SK-N-MC (cell line): ENCODE measurements at regions not wholly inside any gene's neighbourhood (a gene's known extent, or its start where the extent isn't known, plus 50 kb on each side); places are given as distances from the start of the nearest gene placed in this dataset.

ENCODE experiments used
- DNase-seq: peaks from one replicate; pipeline ENCODE4 v3.0.0-alpha.2; 2011; ENCODE audit warnings: low read depth, low spot score
- H3K27ac ChIP-seq: fragments of 200-600 bp; sonication (generic); 2 replicates; pipeline ENCODE4 v1.5.1; 2016; ENCODE audit warnings: mixed run types
- H3K36me3 ChIP-seq: fragments of 200-600 bp; sonication (generic); 2 replicates; pipeline ENCODE4 v1.6.1; 2017; ENCODE audit warnings: antibody characterized with exemption, low read length, mixed read lengths; ENCODE audit not compliant: insufficient read depth
- H3K4me3 ChIP-seq: fragments of 200-600 bp; sonication (generic); 2 replicates; pipeline ENCODE4 v1.5.1; 2016
- H3K9ac ChIP-seq: fragments of 200-600 bp; sonication (generic); 2 replicates; pipeline ENCODE4 v1.8.0; 2017; ENCODE audit warnings: mixed run types, mixed read lengths; ENCODE audit not compliant: insufficient read length
- H3K9me3 ChIP-seq: fragments of 200-600 bp; sonication (generic); 2 replicates; pipeline ENCODE4 v1.6.1; 2017; ENCODE audit warnings: low read depth, mild to moderate bottlenecking, antibody characterized with exemption, low read length, moderate library complexity, mixed read lengths
- EZH2 ChIP-seq: fragments of 200-600 bp; sonication (generic); IDR thresholded peaks from one replicate; pipeline ENCODE4 v1.6.1; 2017; ENCODE audit warnings: antibody characterized with exemption
- FOXP2 ChIP-seq: optimal IDR thresholded peaks from 2 replicates; pipeline ENCODE3; 2011; ENCODE audit warnings: mild to moderate bottlenecking, moderate library complexity; ENCODE audit not compliant: insufficient read depth; ENCODE audit errors: extremely low read length, control extremely low read depth
- POLR2AphosphoS5 ChIP-seq: IDR thresholded peaks from 2 replicates; pipeline ENCODE4 v1.6.1; 2012; ENCODE audit warnings: mild to moderate bottlenecking, low read depth, low read length, borderline replicate concordance

DNA sequence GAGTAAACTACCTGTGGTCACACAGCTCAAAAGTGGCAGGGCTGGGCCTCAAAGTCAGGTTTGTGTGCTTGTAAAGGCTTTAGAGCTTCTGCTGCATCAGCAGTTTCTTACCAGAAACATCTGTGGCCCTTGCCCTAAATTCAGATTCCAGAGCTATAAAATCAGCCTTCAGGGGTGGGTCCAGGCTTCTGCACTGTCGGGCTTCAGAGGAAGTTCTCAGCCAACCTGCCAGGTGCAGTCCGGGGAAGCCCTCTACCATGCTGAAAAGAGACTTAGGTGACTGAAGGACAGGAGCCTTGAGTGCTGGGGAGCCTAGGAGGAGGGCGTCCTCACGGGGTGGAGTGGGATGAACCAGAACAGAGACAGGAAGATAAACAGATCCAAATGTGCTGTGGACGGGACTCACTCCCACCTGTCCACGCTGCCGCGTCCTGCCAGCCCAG, 69.9 kb upstream of the HS6ST1 start:
- Histone ChIP-seq H3K4me3 (no peak overlapping the region), H3K9me3 (no peaks in the 10 kb centered on the region), H3K36me3 (no peaks in the 10 kb centered on the region), H3K27ac (no peak overlapping the region), H3K9ac (no peak overlapping the region)
- TF ChIP-seq FOXP2 (no peak), EZH2 (no peak), POLR2AphosphoS5 (no peak)
- DNase-seq = no peak

- Histone ChIP-seq H3K36me3 (no peaks in the 10 kb centered on the region), H3K9ac (no peak overlapping the region), H3K4me3 (no peak overlapping the region), H3K27ac (no peak overlapping the region), H3K9me3 (no peaks in the 10 kb centered on the region)
- no peak for TF ChIP-seq POLR2AphosphoS5
- no peak for TF ChIP-seq EZH2
- DNase-seq = no peak
Measured at GRCh38 chr2:128389388-128390086, 70.9 kb upstream of the HS6ST1 start.

DNA sequence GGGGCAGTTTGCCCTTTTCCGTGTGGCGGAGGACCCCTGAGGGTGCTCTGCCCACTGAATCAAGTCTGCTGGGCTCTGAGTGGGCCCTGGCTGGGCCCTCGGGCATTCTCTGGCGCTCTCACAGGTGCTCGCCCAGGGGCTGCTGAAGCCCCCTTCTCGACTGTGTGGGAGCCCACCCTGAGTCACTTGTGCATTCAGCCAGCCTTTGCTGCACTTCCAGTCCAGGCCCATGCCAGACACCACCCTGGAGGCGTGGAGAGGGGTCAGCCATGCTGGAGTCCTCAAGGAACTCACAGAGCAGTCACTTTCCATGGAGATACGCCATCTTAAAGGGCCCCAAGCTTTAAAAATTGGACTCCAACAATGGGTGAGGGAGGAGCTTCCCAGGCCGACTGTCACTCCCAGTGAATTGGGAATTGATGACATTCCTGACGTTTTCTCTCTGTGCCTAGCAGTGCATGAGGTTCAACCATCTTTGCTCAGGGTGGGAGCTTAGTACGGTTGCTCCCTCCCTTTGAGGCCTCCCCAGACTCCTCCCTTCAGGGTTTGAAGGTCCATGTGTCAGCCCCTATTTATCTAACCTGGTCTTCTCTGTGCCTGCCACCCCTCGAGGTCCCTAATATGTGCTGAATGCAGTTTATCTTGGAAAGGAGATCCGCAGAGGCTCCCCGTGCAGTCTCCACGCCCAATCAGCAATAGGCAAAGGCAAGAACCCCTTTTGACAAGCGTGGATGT, 71.8 kb upstream of the HS6ST1 start:
- no peak for DNase-seq
- H3K27ac ChIP-seq = no peak overlapping the region
- no peak overlapping the region for H3K9ac ChIP-seq
- no peaks in the 10 kb centered on the region for H3K36me3 ChIP-seq
- no peak overlapping the region for H3K4me3 ChIP-seq
- TF ChIP-seq POLR2AphosphoS5 = no peak
- TF ChIP-seq FOXP2 = no peak
- TF ChIP-seq EZH2 = no peak
- H3K9me3 ChIP-seq = no peaks in the 10 kb centered on the region

- no peak for TF ChIP-seq EZH2
- no peak for TF ChIP-seq FOXP2
- TF ChIP-seq POLR2AphosphoS5 = no peak
- Histone ChIP-seq H3K4me3 (no peak overlapping the region), H3K36me3 (no peaks in the 10 kb centered on the region), H3K27ac (peak overlapping the region; percentile 63; the same call in 1 of the 2 replicates), H3K9me3 (no peaks in the 10 kb centered on the region), H3K9ac (no peak overlapping the region)
- DNase-seq = no peak
Measured at GRCh38 chr2:128390991-128391630, 72.4 kb upstream of the HS6ST1 start.

GRCh38 chr2:128391679-128392078, 73.0 kb upstream of the HS6ST1 start:
- DNase-seq = no peak
- TF ChIP-seq POLR2AphosphoS5 (no peak), EZH2 (no peak), FOXP2 (no peak)
- Histone ChIP-seq H3K27ac (peak overlapping the region; percentile 63), H3K4me3 (no peak overlapping the region), H3K9me3 (no peaks in the 10 kb centered on the region), H3K9ac (no peak overlapping the region), H3K36me3 (no peaks in the 10 kb centered on the region)

GRCh38 chr2:128392207-128392606, 73.5 kb upstream of the HS6ST1 start:
- peak overlapping the region; percentile 63 for H3K27ac ChIP-seq
- DNase-seq = no peak
- no peak overlapping the region for H3K4me3 ChIP-seq
- no peak overlapping the region for H3K9ac ChIP-seq
- no peaks in the 10 kb centered on the region for H3K36me3 ChIP-seq
- H3K9me3 ChIP-seq = no peaks in the 10 kb centered on the region
- TF ChIP-seq POLR2AphosphoS5 (no peak), EZH2 (no peak), FOXP2 (no peak)

GRCh38 chr2:128394007-128394730, 75.5 kb upstream of the HS6ST1 start:
- Histone ChIP-seq H3K27ac (0 out of 2 replicates have a peak overlapping the region, but pooled peaks have one; percentile 16), H3K4me3 (no peak overlapping the region), H3K9me3 (no peaks in the 10 kb centered on the region), H3K9ac (no peak overlapping the region), H3K36me3 (no peaks in the 10 kb centered on the region)
- TF ChIP-seq EZH2 (no peak), FOXP2 (no peak), POLR2AphosphoS5 (no peak)
- DNase-seq = no peak

DNA sequence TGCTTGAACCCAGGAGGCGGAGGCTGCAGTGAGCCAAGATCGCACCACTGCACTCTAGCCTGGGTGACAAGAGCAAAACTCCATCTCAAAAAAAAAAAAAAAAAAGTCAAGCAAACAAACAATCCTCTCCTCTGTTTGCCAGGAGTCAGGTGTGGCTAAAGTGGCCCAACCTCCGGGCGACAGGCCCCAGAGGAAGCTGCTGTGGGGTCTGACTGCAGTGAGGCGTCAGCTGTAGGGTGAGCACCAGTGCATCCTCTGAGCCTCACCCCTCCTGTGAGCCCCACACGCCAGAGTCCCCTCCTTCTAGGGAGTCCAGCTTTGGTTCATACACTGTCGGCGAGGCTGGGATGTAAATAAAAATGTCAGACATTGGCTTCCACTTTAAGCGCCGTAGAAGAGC, 76.5 kb upstream of the HS6ST1 start:
- DNase-seq = no peak

More for the DNA sequence above, 76.5 kb upstream of the HS6ST1 start:
- no peak overlapping the region for H3K4me3 ChIP-seq
- TF ChIP-seq FOXP2 (no peak), EZH2 (no peak), POLR2AphosphoS5 (no peak)
- no peak overlapping the region for H3K27ac ChIP-seq
- H3K9ac ChIP-seq = no peak overlapping the region
- H3K36me3 ChIP-seq = no peaks in the 10 kb centered on the region
- H3K9me3 ChIP-seq = no peaks in the 10 kb centered on the region
